ENCODE measurements at regions not wholly inside any gene's neighbourhood (a gene's known extent, or its start where the extent isn't known, plus 50 kb on each side); places are given as distances from the start of the nearest gene placed in this dataset.

DNA sequence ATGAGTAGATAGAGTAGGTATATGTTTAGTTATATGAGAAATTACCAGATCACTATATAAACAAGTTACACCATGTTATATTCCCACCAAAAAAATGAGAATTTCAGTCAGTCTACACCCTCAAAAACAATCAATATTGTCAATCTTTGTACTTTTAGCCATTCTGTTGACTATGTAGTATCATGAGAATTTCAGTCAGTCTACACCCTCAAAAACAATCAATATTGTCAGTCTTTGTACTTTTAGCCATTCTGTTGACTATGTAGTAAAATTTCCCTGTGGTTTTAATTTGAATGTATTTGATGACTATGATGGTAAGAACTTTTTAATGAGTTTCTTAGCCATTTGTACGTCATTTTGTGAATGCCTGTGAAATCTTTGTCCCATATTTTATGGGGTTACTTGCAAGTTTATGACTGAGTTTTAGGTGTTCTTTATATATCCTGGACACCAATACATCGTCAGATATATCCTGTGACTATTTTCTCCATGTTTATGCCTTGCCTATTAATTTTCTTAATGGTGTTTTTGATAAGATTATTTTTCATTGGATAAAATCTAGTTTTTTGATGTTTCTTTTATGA lies 528.4 kb upstream of the SPHKAP start:
- no peaks in the 10 kb centered on the region for H3K36me3 ChIP-seq
- H3K9me3 ChIP-seq: no peaks in the 10 kb centered on the region
- no peaks in the 10 kb centered on the region for H3K4me1 ChIP-seq
- H3K4me3 ChIP-seq (ENCODE audit: low read depth, low read length): no peak overlapping the region
- H3K27me3 ChIP-seq: no peaks in the 10 kb centered on the region
- no peak for DNase-seq
- TF ChIP-seq, protein P1, sequence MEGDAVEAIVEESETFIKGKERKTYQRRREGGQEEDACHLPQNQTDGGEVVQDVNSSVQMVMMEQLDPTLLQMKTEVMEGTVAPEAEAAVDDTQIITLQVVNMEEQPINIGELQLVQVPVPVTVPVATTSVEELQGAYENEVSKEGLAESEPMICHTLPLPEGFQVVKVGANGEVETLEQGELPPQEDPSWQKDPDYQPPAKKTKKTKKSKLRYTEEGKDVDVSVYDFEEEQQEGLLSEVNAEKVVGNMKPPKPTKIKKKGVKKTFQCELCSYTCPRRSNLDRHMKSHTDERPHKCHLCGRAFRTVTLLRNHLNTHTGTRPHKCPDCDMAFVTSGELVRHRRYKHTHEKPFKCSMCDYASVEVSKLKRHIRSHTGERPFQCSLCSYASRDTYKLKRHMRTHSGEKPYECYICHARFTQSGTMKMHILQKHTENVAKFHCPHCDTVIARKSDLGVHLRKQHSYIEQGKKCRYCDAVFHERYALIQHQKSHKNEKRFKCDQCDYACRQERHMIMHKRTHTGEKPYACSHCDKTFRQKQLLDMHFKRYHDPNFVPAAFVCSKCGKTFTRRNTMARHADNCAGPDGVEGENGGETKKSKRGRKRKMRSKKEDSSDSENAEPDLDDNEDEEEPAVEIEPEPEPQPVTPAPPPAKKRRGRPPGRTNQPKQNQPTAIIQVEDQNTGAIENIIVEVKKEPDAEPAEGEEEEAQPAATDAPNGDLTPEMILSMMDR (IDR thresholded peaks at IDR 0.05; ENCODE audit: low read depth, low read length): no peak

DNA sequence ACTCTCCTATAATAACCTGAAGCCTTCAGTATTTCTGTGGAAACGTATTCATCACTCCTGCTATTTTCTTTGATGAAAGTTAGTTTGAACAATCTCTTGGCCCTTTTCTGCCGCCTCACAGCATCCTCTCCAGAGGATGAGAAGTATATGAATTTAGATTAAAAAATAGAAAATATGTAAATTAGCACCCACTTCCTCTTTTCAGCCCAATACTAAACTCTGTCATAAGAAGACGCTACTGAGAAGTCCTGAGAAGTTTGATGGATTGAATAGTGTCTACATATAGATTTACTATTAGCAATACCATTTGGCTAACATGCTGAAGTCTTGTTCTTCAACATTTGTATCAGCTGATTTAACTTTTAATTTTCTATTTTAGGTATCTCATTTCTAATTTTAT lies 526.4 kb upstream of the SPHKAP start:
- H3K36me3 ChIP-seq: no peaks in the 10 kb centered on the region
- no peak for DNase-seq
- H3K4me3 ChIP-seq (ENCODE audit: low read depth, low read length): no peak overlapping the region

DNA sequence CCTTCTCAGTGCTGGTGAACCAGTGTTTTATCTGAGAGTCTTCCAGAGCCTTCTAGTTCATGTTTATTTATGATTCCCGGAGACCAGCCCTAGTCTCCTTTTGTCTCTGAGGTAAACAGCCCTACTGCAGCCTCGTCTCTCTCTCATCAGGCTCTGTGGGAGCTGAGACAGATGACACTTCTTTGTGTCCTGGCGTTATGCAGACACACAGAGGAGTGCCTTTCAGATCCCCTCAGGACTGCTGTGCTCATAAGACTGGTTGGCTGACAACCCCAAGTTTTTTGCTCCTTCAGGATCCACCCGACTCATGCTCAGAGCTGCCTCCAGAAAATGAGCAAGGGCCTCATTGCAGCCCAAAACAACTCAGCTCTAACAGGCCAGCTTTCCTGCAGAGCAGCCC lies 523.8 kb upstream of the SPHKAP start:
- DNase-seq: no peak
- H3K4me3 ChIP-seq (ENCODE audit: low read depth, low read length): no peak overlapping the region
- no peaks in the 10 kb centered on the region for H3K27me3 ChIP-seq
- TF ChIP-seq, protein P1 (IDR thresholded peaks at IDR 0.05; ENCODE audit: low read depth, low read length): no peak
- no peaks in the 10 kb centered on the region for H3K36me3 ChIP-seq
- H3K4me1 ChIP-seq: no peaks in the 10 kb centered on the region
- no peaks in the 10 kb centered on the region for H3K9me3 ChIP-seq

More for the DNA sequence above, 526.4 kb upstream of the SPHKAP start:
- H3K9me3 ChIP-seq: no peaks in the 10 kb centered on the region
- no peaks in the 10 kb centered on the region for H3K4me1 ChIP-seq
- TF ChIP-seq, protein P1 (IDR thresholded peaks at IDR 0.05; ENCODE audit: low read depth, low read length): no peak
- no peaks in the 10 kb centered on the region for H3K27me3 ChIP-seq

DNA sequence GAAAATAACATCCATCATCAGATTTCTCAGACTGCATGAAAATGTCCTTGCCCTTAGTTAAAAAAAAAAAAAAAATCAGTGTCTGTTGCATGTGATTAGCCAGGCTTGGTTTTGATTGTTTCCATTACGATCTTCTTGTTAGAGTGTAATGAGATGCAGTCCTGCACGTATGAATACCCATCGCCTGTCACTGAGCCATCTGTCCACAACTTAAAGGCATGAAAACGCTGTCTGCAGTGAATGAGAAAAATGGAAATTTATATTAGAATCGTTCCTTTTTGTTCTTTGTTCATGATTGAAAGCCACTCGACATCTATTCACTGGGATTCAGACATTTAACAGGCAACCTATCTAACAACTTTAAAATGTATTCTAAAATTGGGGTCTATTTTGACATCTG lies 521.7 kb upstream of the SPHKAP start:
- Histone ChIP-seq H3K4me1 (no peaks in the 10 kb centered on the region), H3K4me3 (ENCODE audit: low read depth, low read length) (no peak overlapping the region), H3K27me3 (no peaks in the 10 kb centered on the region), H3K36me3 (no peaks in the 10 kb centered on the region), H3K9me3 (no peaks in the 10 kb centered on the region)
- no peak for DNase-seq
- TF ChIP-seq, protein P1 (IDR thresholded peaks at IDR 0.05; ENCODE audit: low read depth, low read length): no peak

DNA sequence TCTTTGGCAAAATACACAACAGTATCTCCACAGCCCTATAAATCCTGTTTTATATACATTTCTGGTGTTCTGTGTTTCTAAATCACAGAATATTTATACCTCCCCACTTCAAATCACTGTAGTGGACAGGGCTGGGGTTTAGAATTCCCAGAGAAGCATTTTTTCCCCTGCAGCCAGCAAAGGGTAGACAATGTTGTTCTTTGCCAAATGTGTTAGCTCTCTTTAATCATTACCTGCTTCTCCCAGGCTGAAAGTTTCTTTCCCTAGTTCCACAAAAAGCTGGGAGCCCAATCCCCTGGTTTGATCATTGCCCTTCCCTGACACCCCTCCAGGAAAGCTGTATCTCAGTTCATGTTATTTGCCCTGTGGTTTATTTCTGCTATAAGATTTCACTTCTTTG lies 520.0 kb upstream of the SPHKAP start:
- TF ChIP-seq, protein P1 (IDR thresholded peaks at IDR 0.05; ENCODE audit: low read depth, low read length): no peak
- Histone ChIP-seq H3K27me3 (no peaks in the 10 kb centered on the region), H3K9me3 (no peaks in the 10 kb centered on the region), H3K4me3 (ENCODE audit: low read depth, low read length) (no peak overlapping the region), H3K36me3 (no peaks in the 10 kb centered on the region), H3K4me1 (no peaks in the 10 kb centered on the region)
- no peak for DNase-seq

DNA sequence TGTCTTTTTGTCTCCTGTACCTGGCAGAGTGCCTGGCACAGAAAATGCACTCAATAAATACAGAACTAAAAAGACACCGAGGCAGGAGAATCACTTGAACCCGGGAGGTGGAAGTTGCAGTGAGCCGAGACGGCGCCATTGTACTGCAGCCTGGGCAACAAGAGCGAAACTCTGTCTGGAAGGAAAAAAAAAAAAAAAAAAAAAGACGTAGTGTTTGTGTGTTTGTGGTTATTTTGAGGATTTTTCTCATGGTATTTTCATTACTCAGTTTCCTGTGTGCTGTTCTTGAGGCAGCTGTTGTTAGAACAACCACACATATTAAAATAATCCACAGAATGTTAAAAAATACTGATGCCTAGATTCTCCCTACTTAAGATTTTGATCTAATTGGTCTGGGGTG lies 519.2 kb upstream of the SPHKAP start:
- H3K4me1 ChIP-seq: no peaks in the 10 kb centered on the region
- TF ChIP-seq, protein P1 (IDR thresholded peaks at IDR 0.05; ENCODE audit: low read depth, low read length): no peak
- no peaks in the 10 kb centered on the region for H3K9me3 ChIP-seq
- H3K4me3 ChIP-seq (ENCODE audit: low read depth, low read length): no peak overlapping the region
- DNase-seq: no peak
- no peaks in the 10 kb centered on the region for H3K27me3 ChIP-seq
- no peaks in the 10 kb centered on the region for H3K36me3 ChIP-seq
